ENCODE measurements at regions not wholly inside any gene's neighbourhood (a gene's known extent, or its start where the extent isn't known, plus 50 kb on each side); places are given as distances from the start of the nearest gene placed in this dataset.

DNA sequence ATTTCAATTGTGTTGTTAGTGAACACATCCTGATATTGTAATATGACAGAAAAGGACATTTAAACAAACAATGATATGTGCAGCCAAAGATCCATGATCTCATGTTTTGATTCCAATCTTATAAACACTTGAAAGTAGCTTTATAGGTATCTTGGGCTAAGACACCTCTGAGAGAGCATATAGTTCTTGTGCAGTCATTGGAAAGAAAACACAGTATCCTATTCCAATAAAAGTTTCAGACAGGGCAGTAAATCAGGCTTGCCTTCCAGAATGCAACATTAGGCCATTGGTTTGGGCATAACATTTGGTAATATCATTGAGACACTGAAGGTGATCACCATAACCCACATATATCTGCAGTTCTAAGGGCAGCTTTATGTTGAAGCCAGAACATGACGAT is 188.3 kb upstream of the HCCS start:
- ATAC-seq (ENCODE audit: insufficient read depth, low FRiP score): no peak
- 67 to 93% methylated on average over 1 of the region's 1 CpG for WGBS, 2 donors
- TF ChIP-seq, protein P1, sequence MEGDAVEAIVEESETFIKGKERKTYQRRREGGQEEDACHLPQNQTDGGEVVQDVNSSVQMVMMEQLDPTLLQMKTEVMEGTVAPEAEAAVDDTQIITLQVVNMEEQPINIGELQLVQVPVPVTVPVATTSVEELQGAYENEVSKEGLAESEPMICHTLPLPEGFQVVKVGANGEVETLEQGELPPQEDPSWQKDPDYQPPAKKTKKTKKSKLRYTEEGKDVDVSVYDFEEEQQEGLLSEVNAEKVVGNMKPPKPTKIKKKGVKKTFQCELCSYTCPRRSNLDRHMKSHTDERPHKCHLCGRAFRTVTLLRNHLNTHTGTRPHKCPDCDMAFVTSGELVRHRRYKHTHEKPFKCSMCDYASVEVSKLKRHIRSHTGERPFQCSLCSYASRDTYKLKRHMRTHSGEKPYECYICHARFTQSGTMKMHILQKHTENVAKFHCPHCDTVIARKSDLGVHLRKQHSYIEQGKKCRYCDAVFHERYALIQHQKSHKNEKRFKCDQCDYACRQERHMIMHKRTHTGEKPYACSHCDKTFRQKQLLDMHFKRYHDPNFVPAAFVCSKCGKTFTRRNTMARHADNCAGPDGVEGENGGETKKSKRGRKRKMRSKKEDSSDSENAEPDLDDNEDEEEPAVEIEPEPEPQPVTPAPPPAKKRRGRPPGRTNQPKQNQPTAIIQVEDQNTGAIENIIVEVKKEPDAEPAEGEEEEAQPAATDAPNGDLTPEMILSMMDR (IDR thresholded peaks at IDR 0.05; ENCODE audit: control extremely low read depth, extremely low read depth): no peak

DNA sequence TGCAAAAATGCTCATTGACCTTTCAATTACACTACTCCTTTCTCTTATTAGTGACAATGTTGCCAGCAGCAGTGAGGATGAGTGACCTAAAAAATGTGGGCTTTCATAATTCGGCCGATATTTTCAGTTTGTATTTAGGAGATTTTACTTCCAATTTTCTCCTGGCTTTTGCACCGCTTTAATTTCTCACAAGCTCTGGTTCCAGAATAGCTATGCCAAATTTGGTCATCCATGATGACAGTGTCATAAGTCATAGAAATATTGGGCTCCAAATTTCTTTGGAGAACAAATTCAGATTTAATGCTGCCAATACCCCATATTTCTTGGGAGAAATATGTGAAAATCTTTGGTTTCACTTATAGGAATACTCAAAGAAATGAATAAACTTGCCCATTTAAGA is 187.7 kb upstream of the HCCS start:
- no peak overlapping the region for H3K9ac ChIP-seq (ENCODE audit: insufficient read depth in 1 of 2, low read length in 2 of 2)
- peaks cover 0 to 6% (median 0%) of the 10 kb centered on the region in 3 donors for H3K27me3 ChIP-seq (ENCODE audit: control insufficient read depth in 3 of 3, insufficient read depth in 3 of 3, low read length in 2 of 3)
- no peak for ATAC-seq (ENCODE audit: insufficient read depth, low FRiP score)
- no peak for DNase-seq
- TF ChIP-seq, protein P1 (IDR thresholded peaks at IDR 0.05; ENCODE audit: control extremely low read depth, extremely low read depth): no peak
- H3K4me1 ChIP-seq (ENCODE audit: control insufficient read depth in 5 of 5, insufficient read depth in 5 of 5, low read length in 5 of 5): peaks cover 0 to 6% (median 0%) of the 10 kb centered on the region in 5 donors
- WGBS, 2 donors: 77 to 80% methylated on average over 3 of the region's 3 CpGs
- peaks cover 0 to 8% (median 1%) of the 10 kb centered on the region in 4 donors for H3K9me3 ChIP-seq (ENCODE audit: control insufficient read depth in 4 of 4, insufficient read depth in 3 of 4, low read length in 3 of 4)
- no peak overlapping the region for H3K27ac ChIP-seq (ENCODE audit: low read depth in 1 of 2, low read length in 1 of 2)
- H3K36me3 ChIP-seq (ENCODE audit: control insufficient read depth in 4 of 4, insufficient read depth in 4 of 4, low read length in 4 of 4): no peaks in the 10 kb centered on the region
- no peak overlapping the region for H3K4me3 ChIP-seq

More for the DNA sequence above, 188.3 kb upstream of the HCCS start:
- no peaks in the 10 kb centered on the region for H3K36me3 ChIP-seq (ENCODE audit: control insufficient read depth in 4 of 4, insufficient read depth in 4 of 4, low read length in 4 of 4)
- H3K9me3 ChIP-seq (ENCODE audit: control insufficient read depth in 4 of 4, insufficient read depth in 3 of 4, low read length in 3 of 4): peaks cover 0 to 4% (median under 1%) of the 10 kb centered on the region in 4 donors
- H3K4me1 ChIP-seq (ENCODE audit: control insufficient read depth in 5 of 5, insufficient read depth in 5 of 5, low read length in 5 of 5): peaks cover 0 to 6% (median 0%) of the 10 kb centered on the region in 5 donors
- no peak overlapping the region for H3K27ac ChIP-seq (ENCODE audit: low read depth in 1 of 2, low read length in 1 of 2)
- no peak for DNase-seq
- no peak overlapping the region for H3K4me3 ChIP-seq
- H3K27me3 ChIP-seq (ENCODE audit: control insufficient read depth in 3 of 3, insufficient read depth in 3 of 3, low read length in 2 of 3): peaks cover 0 to 6% (median 0%) of the 10 kb centered on the region in 3 donors
- no peak overlapping the region for H3K9ac ChIP-seq (ENCODE audit: insufficient read depth in 1 of 2, low read length in 2 of 2)

DNA sequence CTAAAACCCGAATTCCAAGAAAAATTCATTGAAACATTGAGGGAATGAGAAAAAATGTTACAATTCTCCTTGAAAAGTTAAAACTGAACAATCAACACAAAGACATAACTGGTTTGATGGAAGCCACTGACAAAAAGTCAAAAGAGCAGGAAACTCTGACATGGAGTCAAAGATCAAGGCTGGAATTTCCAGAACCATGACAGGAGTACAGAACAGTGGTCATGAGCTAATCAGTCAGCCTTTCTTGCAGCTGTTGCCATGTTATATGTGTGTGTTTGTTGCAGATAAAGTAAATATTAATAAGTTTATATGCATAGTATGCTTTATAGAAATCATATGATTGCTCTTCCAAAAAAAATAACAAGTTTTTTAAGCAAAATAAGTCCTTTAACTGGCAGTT is 184.7 kb upstream of the HCCS start:
- ATAC-seq (ENCODE audit: insufficient read depth, low FRiP score): no peak
- peaks cover 0 to 8% (median 1%) of the 10 kb centered on the region in 4 donors for H3K9me3 ChIP-seq (ENCODE audit: control insufficient read depth in 4 of 4, insufficient read depth in 3 of 4, low read length in 3 of 4)
- peaks cover 0 to 6% (median 0%) of the 10 kb centered on the region in 5 donors for H3K4me1 ChIP-seq (ENCODE audit: control insufficient read depth in 5 of 5, insufficient read depth in 5 of 5, low read length in 5 of 5)
- peak in 2 of 3 donors; percentile 18 to 24 for DNase-seq
- no peak overlapping the region for H3K9ac ChIP-seq (ENCODE audit: insufficient read depth in 1 of 2, low read length in 2 of 2)
- TF ChIP-seq, protein P1 (IDR thresholded peaks at IDR 0.05; ENCODE audit: control extremely low read depth, extremely low read depth): no peak
- no peaks in the 10 kb centered on the region for H3K36me3 ChIP-seq (ENCODE audit: control insufficient read depth in 4 of 4, insufficient read depth in 4 of 4, low read length in 4 of 4)
- H3K4me3 ChIP-seq: no peak overlapping the region
- H3K27me3 ChIP-seq (ENCODE audit: control insufficient read depth in 3 of 3, insufficient read depth in 3 of 3, low read length in 2 of 3): peaks cover 0 to 6% (median 0%) of the 10 kb centered on the region in 3 donors
- WGBS, 2 donors: 33 to 86% methylated on average over 1 of the region's 1 CpG
- H3K27ac ChIP-seq (ENCODE audit: low read depth in 1 of 2, low read length in 1 of 2): no peak overlapping the region

DNA sequence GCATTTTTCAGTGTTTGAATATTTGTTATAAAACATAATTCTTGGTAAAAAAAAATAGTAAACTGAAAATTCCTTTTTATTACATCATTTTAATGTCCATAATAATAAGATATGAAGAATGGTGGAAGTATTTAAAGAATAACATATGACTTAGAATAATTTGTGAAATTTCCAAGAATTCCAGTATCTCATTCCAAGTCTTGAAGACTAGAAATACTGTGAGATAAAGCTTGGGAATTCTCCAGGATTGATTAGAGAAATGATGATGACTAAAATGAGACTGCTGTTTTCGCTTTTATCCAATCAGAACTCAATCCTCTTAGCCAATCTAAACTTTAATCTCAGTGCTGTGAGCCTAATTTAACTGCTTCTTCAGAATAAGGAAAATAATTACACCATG is 184.2 kb upstream of the HCCS start:
- ATAC-seq (ENCODE audit: insufficient read depth, low FRiP score): no peak
- peaks cover 0 to 8% (median 1%) of the 10 kb centered on the region in 4 donors for H3K9me3 ChIP-seq (ENCODE audit: control insufficient read depth in 4 of 4, insufficient read depth in 3 of 4, low read length in 3 of 4)
- H3K4me3 ChIP-seq: no peak overlapping the region
- H3K27ac ChIP-seq (ENCODE audit: low read depth in 1 of 2, low read length in 1 of 2): no peak overlapping the region
- H3K36me3 ChIP-seq (ENCODE audit: control insufficient read depth in 4 of 4, insufficient read depth in 4 of 4, low read length in 4 of 4): no peaks in the 10 kb centered on the region
- peaks cover 0 to 6% (median 0%) of the 10 kb centered on the region in 5 donors for H3K4me1 ChIP-seq (ENCODE audit: control insufficient read depth in 5 of 5, insufficient read depth in 5 of 5, low read length in 5 of 5)
- DNase-seq: peak in 2 of 3 donors; percentile 60 to 61
- TF ChIP-seq, protein P1 (IDR thresholded peaks at IDR 0.05; ENCODE audit: control extremely low read depth, extremely low read depth): no peak
- 51 to 75% methylated on average over 1 of the region's 1 CpG for WGBS, 2 donors
- peaks cover 0 to 6% (median 0%) of the 10 kb centered on the region in 3 donors for H3K27me3 ChIP-seq (ENCODE audit: control insufficient read depth in 3 of 3, insufficient read depth in 3 of 3, low read length in 2 of 3)
- H3K9ac ChIP-seq (ENCODE audit: insufficient read depth in 1 of 2, low read length in 2 of 2): no peak overlapping the region

Data from lung (tissue), 11 donors.